ENCODE measurements at regions not wholly inside any gene's neighbourhood (a gene's known extent, or its start where the extent isn't known, plus 50 kb on each side); places are given as distances from the start of the nearest gene placed in this dataset.
"Not testable (repeated sequence)": the region's sequence is repeated elsewhere in the genome, so short reads cannot be mapped to it uniquely, and the experiment has no call there.

GRCh38 chr16:76816475-76816874 is 374.5 kb upstream of the MON1B start:
- no peak for DNase-seq

- DNase-seq: no peak
Measured at GRCh38 chr16:76818606-76819181, 372.3 kb upstream of the MON1B start.

- no peak for DNase-seq
Measured at GRCh38 chr16:76819226-76819916, 371.6 kb upstream of the MON1B start.

GRCh38 chr16:76824221-76824620 is 366.8 kb upstream of the MON1B start:
- no peak for DNase-seq

- DNase-seq: no peak
Measured at GRCh38 chr16:76824791-76825190, 366.2 kb upstream of the MON1B start.

- DNase-seq: no peak
Measured at GRCh38 chr16:76835339-76835738, 355.7 kb upstream of the MON1B start.

- no peak for DNase-seq
Measured at GRCh38 chr16:76835779-76836300, 355.1 kb upstream of the MON1B start.

GRCh38 chr16:76837872-76838271 is 353.1 kb upstream of the MON1B start:
- no peak for DNase-seq

- no peak for DNase-seq
Measured at GRCh38 chr16:76854234-76854633, 336.8 kb upstream of the MON1B start.

GRCh38 chr16:76856112-76856511 is 334.9 kb upstream of the MON1B start:
- no peak for DNase-seq

- DNase-seq: no peak
Measured at GRCh38 chr16:76857402-76857801, 333.6 kb upstream of the MON1B start.

- no peak for DNase-seq
Measured at GRCh38 chr16:76862901-76863300, 328.1 kb upstream of the MON1B start.

- DNase-seq: no peak
Measured at GRCh38 chr16:76866994-76867393, 324.0 kb upstream of the MON1B start.

GRCh38 chr16:76875898-76876297 is 315.1 kb upstream of the MON1B start:
- DNase-seq: no peak

GRCh38 chr16:76879420-76879819 is 311.6 kb upstream of the MON1B start:
- no peak for DNase-seq

- not testable (repeated sequence) for DNase-seq
Measured at GRCh38 chr16:76880523-76880922, 310.5 kb upstream of the MON1B start.

- DNase-seq: no peak
Measured at GRCh38 chr16:76882105-76882504, 308.9 kb upstream of the MON1B start.

GRCh38 chr16:76883076-76883475 is 307.9 kb upstream of the MON1B start:
- no peak for DNase-seq

- no peak for DNase-seq
Measured at GRCh38 chr16:76885776-76886537, 305.0 kb upstream of the MON1B start.

GRCh38 chr16:76897816-76898215 is 293.2 kb upstream of the MON1B start:
- no peak for DNase-seq

GRCh38 chr16:76899767-76900166 is 291.2 kb upstream of the MON1B start:
- no peak for DNase-seq

- no peak for DNase-seq
Measured at GRCh38 chr16:76900285-76901263, 290.4 kb upstream of the MON1B start.

Measured in occipital lobe (tissue), 1 donor.